Chondrocyte (in vitro differentiated cells): ENCODE measurements at regions not wholly inside any gene's neighbourhood (a gene's known extent, or its start where the extent isn't known, plus 50 kb on each side); places are given as distances from the start of the nearest gene placed in this dataset.
"Not testable (repeated sequence)": the region's sequence is repeated elsewhere in the genome, so short reads cannot be mapped to it uniquely, and the experiment has no call there.

Source experiments
- DNase-seq: peaks from one replicate; pipeline ENCODE4 v3.0.0; 2021; ENCODE audit warnings: mixed read lengths, low spot score
- H3K27ac Mint-ChIP-seq: one replicate; pipeline ENCODE4 v1.8.0; 2021; ENCODE audit warnings: mild to moderate bottlenecking, moderate library complexity, mixed read lengths; ENCODE audit not compliant: unreplicated experiment
- H3K27me3 Mint-ChIP-seq: 2 replicates; pipeline ENCODE4 v1.8.0; 2021; ENCODE audit warnings: low read depth, mixed read lengths
- H3K36me3 Mint-ChIP-seq: 2 replicates; pipeline ENCODE4 v1.8.0; 2021; ENCODE audit warnings: low read depth, mixed read lengths
- H3K4me1 Mint-ChIP-seq: 2 replicates; pipeline ENCODE4 v1.8.0; 2021; ENCODE audit warnings: low read depth, mild to moderate bottlenecking, mixed read lengths
- H3K4me3 Mint-ChIP-seq: one replicate; pipeline ENCODE4 v1.8.0; 2021; ENCODE audit warnings: mild to moderate bottlenecking, moderate library complexity, mixed read lengths; ENCODE audit not compliant: unreplicated experiment
- H3K9me3 Mint-ChIP-seq: 2 replicates; pipeline ENCODE4 v1.8.0; 2021; ENCODE audit warnings: low read depth, mixed read lengths
- CTCF ChIP-seq: fragments of 200-600 bp; sonication (generic); IDR thresholded peaks from 2 replicates; pipeline ENCODE4 v1.5.0; 2021; ENCODE audit warnings: antibody characterized with exemption, mild to moderate bottlenecking, moderate library complexity

- no peak overlapping the region for H3K27ac Mint-ChIP-seq
- no peak for DNase-seq
- H3K4me3 Mint-ChIP-seq: no peak overlapping the region
- H3K36me3 Mint-ChIP-seq: no peaks in the 10 kb centered on the region
- no peaks in the 10 kb centered on the region for H3K4me1 Mint-ChIP-seq
- H3K27me3 Mint-ChIP-seq: peaks cover 3% of the 10 kb centered on the region
- TF ChIP-seq CTCF: no peak
- peaks cover 5% of the 10 kb centered on the region for H3K9me3 Mint-ChIP-seq
These were observed 1155.8 kb upstream of the CHAC2 start for GRCh38 chr2:52611759-52612158.

GRCh38 chr2:52608030-52608429 lies 1159.6 kb upstream of the CHAC2 start:
- Mint-ChIP-seq H3K4me3 (no peak overlapping the region), H3K36me3 (no peaks in the 10 kb centered on the region), H3K27me3 (peaks cover 2% of the 10 kb centered on the region), H3K9me3 (peaks cover 6% of the 10 kb centered on the region), H3K27ac (no peak overlapping the region), H3K4me1 (no peaks in the 10 kb centered on the region)
- no peak for TF ChIP-seq CTCF
- no peak for DNase-seq

GRCh38 chr2:52597346-52597745 lies 1170.3 kb upstream of the CHAC2 start:
- H3K36me3 Mint-ChIP-seq: no peaks in the 10 kb centered on the region
- no peaks in the 10 kb centered on the region for H3K9me3 Mint-ChIP-seq
- peaks cover 14% of the 10 kb centered on the region for H3K4me1 Mint-ChIP-seq
- no peak for TF ChIP-seq CTCF
- no peak overlapping the region for H3K27ac Mint-ChIP-seq
- no peaks in the 10 kb centered on the region for H3K27me3 Mint-ChIP-seq
- no peak for DNase-seq
- no peak overlapping the region for H3K4me3 Mint-ChIP-seq

GRCh38 chr2:52594026-52594425 lies 1173.6 kb upstream of the CHAC2 start:
- Mint-ChIP-seq H3K4me1 (peaks cover 14% of the 10 kb centered on the region), H3K27ac (no peak overlapping the region), H3K9me3 (peaks cover 17% of the 10 kb centered on the region), H3K4me3 (no peak overlapping the region), H3K36me3 (peaks cover 6% of the 10 kb centered on the region), H3K27me3 (no peaks in the 10 kb centered on the region)
- no peak for DNase-seq
- no peak for TF ChIP-seq CTCF

GRCh38 chr2:52584071-52584470 lies 1183.5 kb upstream of the CHAC2 start:
- not testable (repeated sequence) for H3K4me3 Mint-ChIP-seq, H3K4me1 Mint-ChIP-seq, H3K9me3 Mint-ChIP-seq, H3K36me3 Mint-ChIP-seq, DNase-seq, H3K27ac Mint-ChIP-seq, H3K27me3 Mint-ChIP-seq

GRCh38 chr2:52572469-52572894 lies 1195.1 kb upstream of the CHAC2 start:
- Mint-ChIP-seq H3K27me3 (no peaks in the 10 kb centered on the region), H3K27ac (no peak overlapping the region), H3K4me3 (no peak overlapping the region), H3K36me3 (no peaks in the 10 kb centered on the region), H3K9me3 (peaks cover 32% of the 10 kb centered on the region), H3K4me1 (no peaks in the 10 kb centered on the region)
- TF ChIP-seq CTCF: no peak
- DNase-seq: peak; percentile 83
